GM23338 (cell line): ENCODE measurements at regions not wholly inside any gene's neighbourhood (a gene's known extent, or its start where the extent isn't known, plus 50 kb on each side); places are given as distances from the start of the nearest gene placed in this dataset.

Experiments
- ATAC-seq: fragments of 200-7000 bp; cut with Tn5 transposase; 3 replicates; pipeline ENCODE4 v1.9.1; 2020
- DNase-seq: peaks from one replicate; pipeline ENCODE4 v3.0.0-alpha.2; 2015; ENCODE audit warnings: low spot score
- H2AFZ ChIP-seq: fragments of 200-600 bp; sonication (generic); 2 replicates; pipeline ENCODE4 v1.8.0; 2016; ENCODE audit warnings: antibody characterized with exemption, mild to moderate bottlenecking, moderate library complexity
- H3F3A ChIP-seq: fragments of 200-600 bp; sonication (generic); replicated peaks from 2 replicates; pipeline ENCODE4 v1.8.0; 2017; ENCODE audit warnings: antibody characterized with exemption, mixed run types, low read depth
- H3K27ac ChIP-seq: fragments of 200-600 bp; sonication (generic); 2 replicates; pipeline ENCODE4 v1.6.1; 2016; ENCODE audit warnings: low read depth
- H3K27me3 ChIP-seq: fragments of 200-600 bp; sonication (generic); 2 replicates; pipeline ENCODE4 v1.8.0; 2016; ENCODE audit warnings: mild to moderate bottlenecking, mixed run types, moderate library complexity; ENCODE audit not compliant: insufficient read depth
- H3K36me3 ChIP-seq: fragments of 200-600 bp; sonication (generic); 2 replicates; pipeline ENCODE4 v1.8.0; 2016; ENCODE audit warnings: mild to moderate bottlenecking; ENCODE audit not compliant: insufficient read depth
- H3K4me1 ChIP-seq: fragments of 200-600 bp; sonication (generic); 2 replicates; pipeline ENCODE4 v1.8.0; 2016; ENCODE audit warnings: mild to moderate bottlenecking, moderate library complexity; ENCODE audit not compliant: insufficient read depth
- H3K4me2 ChIP-seq: fragments of 200-600 bp; sonication (generic); 2 replicates; pipeline ENCODE4 v1.7.1; 2017; ENCODE audit warnings: mixed run types
- H3K4me3 ChIP-seq: fragments of 200-600 bp; sonication (generic); 2 replicates; pipeline ENCODE4 v1.6.1; 2016; ENCODE audit warnings: mixed run types
- H3K79me2 ChIP-seq: fragments of 200-600 bp; sonication (generic); replicated peaks from 2 replicates; pipeline ENCODE4 v1.8.0; 2017; ENCODE audit warnings: mild to moderate bottlenecking; ENCODE audit not compliant: insufficient read depth
- H3K9me2 ChIP-seq: fragments of 200-600 bp; sonication (generic); 2 replicates; pipeline ENCODE4 v1.8.0; 2017; ENCODE audit not compliant: insufficient read depth
- H4K20me1 ChIP-seq: fragments of 200-600 bp; sonication (generic); replicated peaks from 2 replicates; pipeline ENCODE4 v1.8.0; 2017; ENCODE audit warnings: mild to moderate bottlenecking; ENCODE audit not compliant: insufficient read depth
- H3K27ac Mint-ChIP-seq: 2 replicates; pipeline ENCODE4 v1.8.0; 2020; ENCODE audit warnings: inconsistent platforms, mild to moderate bottlenecking, moderate library complexity, mixed read lengths
- H3K27me3 Mint-ChIP-seq: 3 replicates; pipeline ENCODE4 v1.8.0; 2022; ENCODE audit warnings: low read depth, mild to moderate bottlenecking, moderate library complexity, mixed read lengths, inconsistent platforms; ENCODE audit not compliant: insufficient read depth, poor library complexity
- H3K36me3 Mint-ChIP-seq: 3 replicates; pipeline ENCODE4 v1.8.0; 2021; ENCODE audit warnings: low read depth, mild to moderate bottlenecking, inconsistent platforms, moderate library complexity, mixed read lengths
- H3K4me1 Mint-ChIP-seq: 3 replicates; pipeline ENCODE4 v1.8.0; 2020; ENCODE audit warnings: mild to moderate bottlenecking, inconsistent platforms, mixed read lengths
- H3K4me3 Mint-ChIP-seq: 3 replicates; pipeline ENCODE4 v1.8.0; 2021; ENCODE audit warnings: moderate library complexity, mild to moderate bottlenecking, inconsistent platforms, mixed read lengths
- H3K9me3 Mint-ChIP-seq: 3 replicates; pipeline ENCODE4 v1.8.0; 2020; ENCODE audit warnings: moderate library complexity, mild to moderate bottlenecking, inconsistent platforms, mixed read lengths
- CREB1 ChIP-seq: fragments of 250-450 bp; sonication (Bioruptor Pico); IDR thresholded peaks from 2 replicates; pipeline ENCODE4 v1.5.0; 2020; ENCODE audit warnings: low read depth, mild to moderate bottlenecking, moderate library complexity
- CTCF ChIP-seq, 2 experiments: fragments of 200-600 bp in 1 of 2; sonication (generic) in 1 of 2; conservative IDR thresholded peaks; 2 replicates each; pipeline versions ENCODE4 v1.5.1 to v1.6.1; 2016 to 2017; ENCODE audit warnings: antibody characterized with exemption in 2 of 2, low read depth in 2 of 2, mild to moderate bottlenecking in 2 of 2, moderate library complexity in 1 of 2
- ETS1 ChIP-seq: IDR thresholded peaks from 2 replicates; pipeline ENCODE4 v1.6.1; 2016; ENCODE audit warnings: antibody characterized with exemption
- EZH2 ChIP-seq: fragments of 200-600 bp; sonication (generic); IDR thresholded peaks from one replicate; pipeline ENCODE4 v1.8.0; 2017; ENCODE audit warnings: antibody characterized with exemption, mild to moderate bottlenecking, low read depth; ENCODE audit not compliant: unreplicated experiment
- EZH2phosphoT487 ChIP-seq: fragments of 200-600 bp; sonication (generic); IDR thresholded peaks from one replicate; pipeline ENCODE4 v1.8.1; 2018; ENCODE audit warnings: antibody characterized with exemption; ENCODE audit not compliant: unreplicated experiment
- JUNB ChIP-seq: IDR thresholded peaks from one replicate; pipeline ENCODE4 v1.6.1; 2016; ENCODE audit warnings: antibody characterized with exemption; ENCODE audit not compliant: unreplicated experiment
- NANOG ChIP-seq: IDR thresholded peaks from 2 replicates; pipeline ENCODE4 v1.6.1; 2016; ENCODE audit warnings: antibody characterized with exemption, borderline replicate concordance
- POLR2AphosphoS5 ChIP-seq: IDR thresholded peaks from 2 replicates; pipeline ENCODE4 v1.6.1; 2016; ENCODE audit warnings: antibody characterized with exemption, low read depth
- REST ChIP-seq: IDR thresholded peaks from one replicate; pipeline ENCODE4 v1.6.1; 2018; ENCODE audit warnings: antibody characterized with exemption; ENCODE audit not compliant: unreplicated experiment
- STAT1 ChIP-seq: IDR thresholded peaks from one replicate; pipeline ENCODE4 v1.6.1; 2016; ENCODE audit warnings: antibody characterized with exemption; ENCODE audit not compliant: unreplicated experiment
- ZNF114 ChIP-seq: fragments of 250-450 bp; sonication (Bioruptor Pico); IDR thresholded peaks from 2 replicates; pipeline ENCODE4 v1.5.0; 2020; ENCODE audit warnings: mild to moderate bottlenecking, moderate library complexity
- ZNF331 ChIP-seq: fragments of 250-450 bp; sonication (Bioruptor Pico); IDR thresholded peaks from 2 replicates; pipeline ENCODE4 v1.5.0; 2020; ENCODE audit warnings: low read depth, mild to moderate bottlenecking, moderate library complexity
- ZNF462 ChIP-seq: fragments of 250-450 bp; sonication (Bioruptor Pico); IDR thresholded peaks from 2 replicates; pipeline ENCODE4 v1.5.0; 2020; ENCODE audit warnings: mild to moderate bottlenecking, moderate library complexity

- no peak for TF ChIP-seq JUNB
These were observed 444.1 kb upstream of the KLF6 start (continued) for GRCh38 chr10:4229106-4229505.

- Mint-ChIP-seq H3K4me3 (no peak overlapping the region), H3K27me3 (no peaks in the 10 kb centered on the region), H3K4me1 (no peaks in the 10 kb centered on the region), H3K36me3 (no peaks in the 10 kb centered on the region; the same call in 2 of the 3 replicates), H3K27ac (no peak overlapping the region), H3K9me3 (no peaks in the 10 kb centered on the region; the same call in 2 of the 3 replicates)
- H3K4me1 ChIP-seq, result no peaks in the 10 kb centered on the region
- H3K79me2 ChIP-seq, result no peaks in the 10 kb centered on the region
- H4K20me1 ChIP-seq, result no peaks in the 10 kb centered on the region
- H3K27ac ChIP-seq, result no peak overlapping the region
- no peak overlapping the region for H3K4me2 ChIP-seq
- H3K4me3 ChIP-seq, result no peak overlapping the region
- TF ChIP-seq ZNF331, result no peak
- TF ChIP-seq EZH2phosphoT487, result no peak
- no peak for TF ChIP-seq STAT1
- no peak for TF ChIP-seq REST
- TF ChIP-seq POLR2AphosphoS5, result no peak
- no peak for TF ChIP-seq ZNF462 (CRISPR knock-in tag)
- TF ChIP-seq ETS1, result no peak
- TF ChIP-seq CREB1 (CRISPR knock-in tag), result no peak
- no peak for TF ChIP-seq NANOG
- TF ChIP-seq EZH2, result no peak
- TF ChIP-seq JUNB, result no peak
- TF ChIP-seq CTCF (conservative IDR thresholded peaks at IDR 0.05; ENCODE audit: low read depth in 2 of 2), result no peak
- no peak for TF ChIP-seq ZNF114 (CRISPR knock-in tag)
- H3F3A ChIP-seq, result no peaks in the 10 kb centered on the region
- no peaks in the 10 kb centered on the region; the same call in none of the 2 replicates for H3K9me2 ChIP-seq
- no peaks in the 10 kb centered on the region for H3K36me3 ChIP-seq
- H2AFZ ChIP-seq, result no peak overlapping the region
- DNase-seq (no peak), ATAC-seq (no peak)
- H3K27me3 ChIP-seq, result no peaks in the 10 kb centered on the region
These were observed 442.6 kb upstream of the KLF6 start for GRCh38 chr10:4227586-4227985.
